Activated T-cell treated with anti-CD3 and anti-CD28 coated beads for 48 hours (primary cell): ENCODE measurements at regions not wholly inside any gene's neighbourhood (a gene's known extent, or its start where the extent isn't known, plus 50 kb on each side); places are given as distances from the start of the nearest gene placed in this dataset.
"Not testable (repeated sequence)": the region's sequence is repeated elsewhere in the genome, so short reads cannot be mapped to it uniquely, and the experiment has no call there.

ENCODE experiments used
- DNase-seq: peaks from one replicate; pipeline ENCODE4 v3.0.0-alpha.2; 2020; ENCODE audit warnings: low read depth

DNA sequence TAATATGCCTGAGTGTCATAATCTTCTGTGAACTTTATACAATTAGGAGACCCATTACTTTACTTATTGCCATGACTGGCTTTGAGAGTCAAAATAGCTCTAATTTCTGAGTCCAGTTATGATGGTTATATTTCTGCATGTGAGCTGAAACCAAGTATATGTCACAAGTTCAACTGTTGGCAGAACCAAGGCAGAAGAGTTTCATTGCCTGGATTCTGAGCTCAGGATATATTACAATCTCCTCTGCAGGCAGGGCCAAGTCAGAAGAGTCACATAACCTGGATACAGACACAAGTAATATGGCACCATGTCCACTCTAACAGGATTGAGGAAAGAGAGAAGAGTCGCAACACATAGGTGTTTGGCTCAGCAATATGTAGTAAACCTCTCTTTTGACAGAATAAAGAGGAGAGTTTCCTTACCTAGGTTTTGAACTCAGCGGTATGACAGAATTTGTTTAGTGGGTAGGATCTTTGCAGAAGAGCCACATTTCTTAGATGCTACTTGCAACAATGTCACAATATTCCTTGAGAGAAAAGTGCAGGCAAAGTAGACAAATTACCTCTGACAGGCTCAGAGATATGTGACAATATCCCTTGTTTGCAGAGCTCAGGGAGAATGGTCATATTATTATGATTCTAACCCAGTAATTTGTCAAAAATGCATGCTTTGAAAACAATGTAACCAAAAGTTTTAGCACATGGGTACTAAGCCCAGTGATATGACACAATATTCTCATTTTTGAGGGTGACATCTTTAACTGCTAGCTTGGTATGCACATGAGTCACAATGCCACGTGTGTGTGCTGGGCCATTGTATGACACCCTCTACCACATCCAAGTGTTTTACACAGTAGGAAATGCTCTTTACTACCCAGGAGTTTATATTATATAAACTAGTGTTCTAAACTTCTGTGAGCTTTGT is 895.3 kb upstream of the AMELY start:
- no peak for DNase-seq

- DNase-seq, result no peak
Observed at GRCh38 chrY:7805624-7806023, 894.1 kb upstream of the AMELY start.

GRCh38 chrY:7803737-7804136 is 892.2 kb upstream of the AMELY start:
- no peak for DNase-seq

- DNase-seq, result no peak
Observed at GRCh38 chrY:7796128-7796527, 884.6 kb upstream of the AMELY start.

GRCh38 chrY:7794441-7794840 is 882.9 kb upstream of the AMELY start:
- no peak for DNase-seq

DNA sequence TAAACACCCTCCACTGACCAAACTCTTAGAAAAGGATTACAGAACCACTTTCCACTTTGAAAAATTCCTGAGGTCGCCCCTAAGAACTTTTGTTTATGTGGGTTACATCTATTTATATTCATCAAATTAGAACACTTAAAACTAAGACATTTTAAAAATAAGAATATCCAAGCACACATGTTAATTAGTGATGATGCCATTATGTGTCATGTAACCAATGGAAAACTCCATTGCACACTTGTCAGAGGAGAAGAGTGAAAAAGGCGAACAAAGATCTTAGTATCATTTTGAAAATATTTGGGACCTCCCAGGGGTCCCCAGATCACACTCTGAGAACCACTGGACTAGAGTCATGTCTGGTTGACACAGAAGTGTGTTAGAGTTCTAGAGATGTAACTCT is 882.4 kb upstream of the AMELY start:
- no peak for DNase-seq

GRCh38 chrY:7792431-7792830 is 880.9 kb upstream of the AMELY start:
- DNase-seq, result no peak

DNA sequence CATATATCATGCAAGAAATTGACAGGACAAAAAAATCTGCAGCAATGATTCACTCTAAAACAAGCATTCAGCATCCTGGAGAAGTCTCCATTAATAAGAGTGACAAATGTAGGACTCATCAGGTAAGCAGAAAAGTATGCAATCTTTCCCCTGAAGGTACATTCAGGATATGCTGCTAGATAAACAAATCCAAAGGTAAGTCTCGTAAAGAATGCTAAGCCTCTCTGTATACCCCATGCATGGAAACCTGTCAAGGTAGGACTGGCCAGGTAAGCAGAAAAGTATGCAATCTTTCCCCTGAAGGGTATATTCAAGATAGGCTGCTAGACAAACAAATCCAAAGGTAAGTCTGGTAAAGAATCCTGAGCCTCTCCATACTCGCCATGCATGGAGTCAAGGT is 869.9 kb upstream of the AMELY start:
- DNase-seq, result no peak

DNA sequence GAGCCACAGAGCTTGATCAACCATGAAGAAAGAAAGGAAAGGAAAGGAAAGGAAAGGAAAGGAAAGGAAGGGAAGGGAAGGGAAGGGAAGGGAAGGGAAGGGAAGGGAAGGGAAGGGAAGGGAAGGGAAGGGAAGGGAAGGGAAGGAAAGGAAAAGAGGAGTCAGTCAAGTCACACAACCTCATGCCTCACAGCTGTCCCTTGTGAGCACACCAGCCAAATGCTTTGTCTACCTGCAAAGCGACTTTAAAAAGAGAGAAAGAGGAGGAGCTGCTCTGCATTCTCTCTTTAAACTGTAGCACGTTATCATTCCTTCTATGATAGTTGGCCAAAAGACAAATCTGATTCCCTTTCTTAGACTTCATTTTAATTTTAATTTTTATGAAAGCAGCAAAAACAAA is 863.9 kb upstream of the AMELY start:
- not testable (repeated sequence) for DNase-seq

GRCh38 chrY:7771771-7772170 is 860.2 kb upstream of the AMELY start:
- DNase-seq, result no peak

- no peak for DNase-seq
Observed at GRCh38 chrY:7769790-7770375, 858.3 kb upstream of the AMELY start.

DNA sequence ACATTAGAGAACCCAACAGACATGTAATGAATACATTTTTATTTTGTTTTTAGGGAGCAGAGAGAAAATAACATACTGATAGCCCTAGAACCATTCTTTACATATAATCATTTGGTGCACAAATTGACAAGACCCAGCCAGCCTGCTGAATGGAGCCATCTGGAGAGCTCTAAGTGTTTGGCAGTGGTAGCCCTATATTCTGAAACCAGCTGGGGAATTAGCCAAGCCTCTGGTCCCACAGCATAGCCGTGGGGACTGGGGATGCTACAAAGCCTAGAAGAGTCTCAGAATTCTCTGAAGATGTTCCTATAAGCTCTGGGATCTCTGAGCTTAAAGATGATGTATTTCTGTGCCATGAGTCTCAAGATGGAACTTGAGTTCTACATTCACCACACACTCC is 857.3 kb upstream of the AMELY start:
- no peak for DNase-seq

- DNase-seq, result no peak
Observed at GRCh38 chrY:7753711-7754110, 842.2 kb upstream of the AMELY start.

- DNase-seq, result no peak
Observed at GRCh38 chrY:7746781-7747180, 835.2 kb upstream of the AMELY start.

GRCh38 chrY:7745581-7745901 is 834.0 kb upstream of the AMELY start:
- no peak for DNase-seq

DNA sequence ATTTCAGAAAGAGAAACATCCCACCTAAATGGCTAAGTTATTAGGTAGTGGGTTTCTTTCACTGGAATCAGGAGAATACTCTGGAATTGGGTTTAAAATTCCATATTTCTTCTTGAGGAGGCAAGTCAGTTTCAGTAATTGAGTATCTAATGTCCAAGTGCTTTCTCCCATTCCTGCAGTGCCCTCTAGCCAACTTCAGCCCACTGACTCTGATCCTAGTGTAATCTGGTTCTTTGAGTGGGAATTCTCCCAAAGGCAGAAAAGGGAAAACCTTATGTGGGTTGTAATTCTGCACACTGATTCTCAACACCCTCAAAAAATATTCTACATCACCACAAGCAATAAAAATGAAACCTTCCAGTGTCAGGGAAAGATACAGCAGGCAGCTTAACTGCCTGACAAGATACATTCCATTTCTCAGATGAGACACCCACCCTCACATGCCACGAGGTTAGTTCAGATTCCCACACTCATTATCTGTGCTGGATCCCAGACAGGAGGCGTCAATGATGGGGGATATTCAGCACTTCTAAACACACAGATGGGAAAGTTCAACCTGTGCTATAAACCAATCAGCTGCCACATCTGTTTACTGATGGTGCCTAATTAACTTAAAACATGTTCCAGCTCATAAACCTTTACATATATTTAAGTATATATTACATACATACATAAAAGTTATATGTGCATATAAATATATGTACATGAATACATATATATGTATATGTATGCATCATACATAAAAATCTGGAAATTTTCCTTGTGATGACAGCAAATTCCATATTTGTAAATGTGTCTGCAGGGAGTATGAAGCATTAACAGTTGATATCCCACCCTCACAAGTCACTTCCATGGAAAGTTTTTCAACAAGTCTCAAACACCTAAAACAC is 833.4 kb upstream of the AMELY start:
- DNase-seq, result no peak

DNA sequence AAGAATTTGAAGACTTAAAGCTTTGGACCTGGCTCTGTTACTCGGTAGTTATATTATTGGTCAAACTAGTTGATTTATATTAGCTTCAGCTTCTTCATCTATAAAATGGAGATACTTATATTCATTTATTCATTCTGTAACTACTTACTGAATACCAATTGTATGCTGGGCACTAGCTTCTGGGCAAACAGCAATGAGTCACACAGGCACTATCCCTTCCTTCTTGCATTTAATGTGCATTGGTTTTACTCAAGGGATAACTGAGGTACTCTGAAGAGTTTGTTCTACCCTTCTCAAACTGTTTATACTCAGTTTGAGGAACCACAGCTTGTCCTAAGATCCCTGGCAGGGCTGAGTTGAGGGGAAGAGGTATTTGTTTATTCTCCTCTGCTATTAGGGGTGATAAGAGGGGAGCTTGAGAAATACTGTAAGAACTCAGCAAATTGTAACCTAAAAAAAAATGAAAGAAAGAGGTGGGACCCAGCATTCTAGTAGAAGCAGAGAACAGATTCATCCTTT is 825.4 kb upstream of the AMELY start:
- DNase-seq, result no peak

GRCh38 chrY:7731651-7732050 is 820.1 kb upstream of the AMELY start:
- DNase-seq, result no peak

- no peak for DNase-seq
Observed at GRCh38 chrY:7730664-7731063, 819.1 kb upstream of the AMELY start.

DNA sequence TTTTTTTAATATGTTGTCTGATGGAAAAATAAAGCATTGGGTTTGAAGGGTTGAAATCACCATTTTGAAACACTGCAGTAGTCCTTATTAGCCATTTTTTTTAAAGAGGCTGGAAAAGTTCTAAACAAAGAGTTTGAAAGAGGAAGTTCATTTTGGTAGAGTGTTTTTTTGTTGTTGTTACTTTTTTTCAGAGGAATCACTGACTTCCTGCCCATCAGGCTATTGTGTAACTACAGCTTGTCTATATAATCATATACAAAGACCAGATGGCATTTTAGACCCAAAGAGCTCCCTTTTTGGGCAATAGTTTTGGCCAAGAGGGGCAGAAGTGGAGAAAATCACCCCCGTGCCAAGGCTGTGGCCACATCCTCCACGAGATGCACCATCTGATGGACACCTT is 818.5 kb upstream of the AMELY start:
- no peak for DNase-seq

DNA sequence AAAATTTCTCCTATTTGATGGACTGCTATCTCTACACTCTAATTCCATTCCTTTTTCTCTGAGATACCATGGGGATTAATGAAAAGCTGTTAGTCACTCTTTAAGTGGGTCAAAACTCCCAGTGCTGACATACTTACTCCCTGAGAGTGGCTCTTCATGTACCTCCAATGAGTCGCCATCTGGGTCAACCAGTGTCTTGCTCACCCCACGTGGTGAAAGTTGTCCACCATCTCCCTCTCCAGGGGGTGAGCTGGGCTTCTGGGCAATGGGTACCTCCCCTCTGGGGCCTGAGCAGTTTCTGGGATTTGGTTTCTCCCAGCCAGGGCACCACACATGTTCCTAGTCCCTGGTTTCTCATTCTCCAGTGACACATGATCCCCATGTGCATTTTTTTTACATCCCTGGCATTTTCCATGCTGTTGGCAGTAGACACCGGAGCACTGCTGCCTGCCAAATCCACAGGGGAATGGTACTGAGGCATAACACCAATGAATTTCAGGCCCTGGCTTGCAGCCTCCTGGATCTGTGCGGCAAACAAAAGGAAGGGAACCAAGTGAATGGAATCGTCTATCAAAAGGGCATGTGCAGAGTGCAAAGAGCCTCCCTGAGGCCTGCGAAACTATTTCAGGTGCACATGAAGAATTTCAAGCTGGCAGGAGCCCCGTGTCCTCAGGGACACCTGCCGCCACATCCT is 817.9 kb upstream of the AMELY start:
- peak; percentile 1 for DNase-seq

DNA sequence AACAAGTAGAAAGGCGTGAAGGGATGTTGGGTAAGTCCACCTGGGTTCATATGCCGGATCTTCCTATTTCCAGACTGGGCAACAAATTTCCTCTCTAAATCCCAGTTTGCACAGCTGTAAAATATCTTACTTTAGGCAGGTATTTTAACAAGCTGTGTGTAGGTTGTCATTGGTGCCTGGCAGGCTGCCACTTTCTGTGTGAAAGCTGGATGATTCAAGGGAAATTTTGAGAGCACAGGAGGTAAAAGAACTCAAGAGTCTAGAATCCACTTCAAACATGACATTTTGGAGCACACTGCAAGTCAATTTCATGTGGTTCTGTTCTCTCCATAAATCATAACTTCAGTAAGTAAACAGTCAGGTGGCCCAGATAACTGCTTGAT is 817.4 kb upstream of the AMELY start:
- peak; percentile 2 for DNase-seq
